Suppressor macrophage treated with lipopolysaccharide for 1 hour (primary cell): ENCODE measurements at regions not wholly inside any gene's neighbourhood (a gene's known extent, or its start where the extent isn't known, plus 50 kb on each side); places are given as distances from the start of the nearest gene placed in this dataset.
"Not testable (repeated sequence)": the region's sequence is repeated elsewhere in the genome, so short reads cannot be mapped to it uniquely, and the experiment has no call there.

Source experiments
- DNase-seq, 3 donors: peaks; one replicate each; pipeline ENCODE4 v3.0.0-alpha.2; 2020 to 2022

DNA sequence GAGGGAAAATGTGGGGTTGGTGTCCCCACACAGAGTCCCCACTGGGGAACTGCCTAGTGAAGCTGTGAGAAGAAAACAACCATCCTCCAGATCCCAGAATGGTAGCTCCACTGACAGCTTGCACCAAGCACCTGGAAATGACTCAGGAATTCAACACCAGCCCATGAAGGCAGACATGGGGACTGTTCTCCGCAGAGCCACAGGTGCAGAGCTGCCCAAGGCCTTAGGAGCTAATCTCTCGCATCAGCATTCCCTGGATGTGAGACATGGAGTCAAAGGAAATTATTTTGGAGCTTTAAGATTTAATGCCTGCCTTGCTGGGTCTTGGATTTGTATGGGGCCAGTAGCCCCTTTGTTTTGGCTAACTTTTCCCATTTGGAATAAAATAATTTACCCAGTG lies 367.9 kb downstream of the FAM133A start:
- DNase-seq: no peak

DNA sequence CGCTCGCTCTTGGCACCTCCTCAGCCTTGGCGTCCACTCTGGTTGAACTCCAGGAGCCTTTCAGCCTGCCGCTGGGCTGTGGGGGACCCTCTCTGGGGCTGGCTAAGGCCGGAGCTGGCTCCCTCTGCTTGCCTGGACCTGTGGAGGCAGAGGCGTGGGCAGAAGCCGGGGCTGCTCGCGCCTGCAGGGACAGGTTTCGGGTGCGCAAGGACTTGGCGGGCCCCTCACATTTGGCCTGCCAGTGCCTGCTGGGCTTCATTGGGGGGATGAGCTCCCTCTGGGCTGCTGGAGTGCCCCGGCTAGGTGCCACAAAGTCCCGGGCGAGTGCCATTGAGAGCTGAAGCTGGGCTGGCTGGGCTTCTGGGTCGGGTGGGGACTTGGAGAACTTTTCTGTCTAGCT lies 371.7 kb downstream of the FAM133A start:
- DNase-seq: no peak

DNA sequence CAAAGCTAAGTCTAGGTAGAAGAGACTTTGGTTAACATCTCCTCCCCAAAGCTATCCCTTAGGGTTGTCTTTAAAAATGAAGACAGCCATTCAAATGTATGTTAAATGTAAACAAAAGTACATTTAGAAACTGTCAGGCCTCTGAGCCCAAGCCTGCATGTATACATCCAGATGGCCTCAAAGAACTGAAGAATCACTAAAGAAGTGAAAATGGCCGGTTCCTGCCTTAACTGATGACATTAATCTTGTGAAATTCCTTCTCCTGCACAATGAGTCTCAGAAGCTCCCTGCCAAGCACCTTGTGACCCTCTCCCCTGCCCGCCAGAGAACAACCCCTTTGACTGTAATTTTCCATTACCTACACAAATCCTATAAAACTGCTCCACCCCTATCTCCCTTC lies 377.9 kb downstream of the FAM133A start:
- no peak for DNase-seq

DNA sequence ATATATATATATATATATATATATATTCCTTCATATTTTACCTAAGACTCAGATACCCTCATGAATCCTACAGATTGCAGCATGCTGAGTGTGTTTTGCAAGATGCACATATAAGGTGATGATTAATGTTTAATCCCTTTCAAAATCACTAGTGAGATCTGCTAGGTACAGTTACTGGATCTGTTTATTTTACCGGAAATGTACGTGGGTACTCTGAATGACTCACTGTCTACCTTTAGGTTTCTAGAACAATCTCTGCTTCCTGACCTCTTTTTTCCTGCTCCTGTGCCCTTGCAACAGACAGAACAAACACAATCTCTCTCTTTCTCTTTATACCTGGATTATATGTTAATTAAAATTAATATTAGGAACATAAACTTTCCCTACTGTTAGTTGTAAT lies 379.6 kb downstream of the FAM133A start:
- DNase-seq: no peak

DNA sequence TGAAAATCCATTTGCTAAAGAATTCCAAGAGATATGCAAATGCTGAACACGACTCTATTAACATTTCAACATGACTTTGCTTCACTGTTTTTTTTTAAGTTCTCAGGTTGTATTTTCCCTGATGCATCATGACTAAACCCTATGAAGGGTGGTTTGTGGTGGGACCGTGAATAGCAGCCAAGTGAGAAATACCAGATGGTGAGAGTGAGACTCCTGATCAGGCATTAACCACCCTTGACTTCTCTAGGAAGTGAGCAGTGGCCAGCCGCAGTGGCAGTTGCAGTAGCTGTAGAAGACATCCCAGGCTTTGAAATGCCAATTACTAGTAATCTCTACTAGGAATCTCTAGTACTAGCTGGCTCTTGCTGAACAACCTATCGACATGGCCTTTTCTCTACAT lies 383.4 kb downstream of the FAM133A start:
- no peak for DNase-seq

DNA sequence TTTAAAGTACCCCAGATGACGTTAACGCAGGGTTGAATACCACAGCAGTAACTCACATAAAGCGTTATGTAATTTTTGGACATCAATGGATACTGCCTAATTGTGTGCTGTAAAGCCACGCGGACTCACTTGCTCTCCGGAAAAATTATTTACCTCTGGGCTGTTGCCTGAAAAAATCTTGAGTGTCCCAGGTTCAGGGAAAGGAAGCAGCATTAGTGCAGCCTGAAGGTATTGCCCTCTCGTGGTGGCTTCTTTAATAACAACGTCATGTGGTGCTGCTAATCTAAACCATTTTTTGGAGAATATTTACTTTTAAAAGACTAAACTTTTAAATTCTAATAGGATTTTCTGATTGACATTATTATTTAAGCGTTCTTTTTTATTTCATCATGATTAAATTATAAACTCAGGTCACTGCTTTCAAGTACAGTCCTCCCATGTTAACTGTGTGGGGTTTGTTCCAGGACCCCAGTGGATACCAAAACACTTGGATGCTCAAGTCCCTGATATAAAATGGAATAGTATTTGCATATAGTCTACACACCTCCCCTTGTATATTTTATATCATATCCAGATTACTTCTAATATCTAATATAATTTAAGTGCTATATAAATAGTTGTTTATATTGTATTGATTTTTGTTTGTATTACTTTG lies 384.8 kb downstream of the FAM133A start:
- DNase-seq: peak in 2 of 3 donors; percentile 0

DNA sequence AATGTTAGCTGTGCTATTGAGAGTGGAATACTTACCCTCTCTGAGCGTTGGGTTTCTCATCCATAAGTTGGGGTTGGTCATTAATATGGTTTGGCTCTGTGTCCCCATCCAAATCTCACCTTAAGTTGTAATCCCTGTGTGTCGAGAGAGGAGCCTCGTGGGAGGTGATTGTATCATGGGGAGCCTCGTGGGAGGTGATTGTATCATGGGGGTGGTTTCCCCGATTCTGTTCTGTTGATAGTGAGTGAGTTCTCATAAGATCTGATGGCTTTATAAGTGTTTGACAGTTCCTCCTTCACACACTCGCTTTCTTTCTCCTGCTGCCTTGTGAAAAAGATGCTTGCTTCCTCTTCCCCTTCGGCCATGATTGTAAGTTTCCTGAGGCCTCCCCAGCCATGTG lies 391.1 kb downstream of the FAM133A start:
- DNase-seq: no peak

DNA sequence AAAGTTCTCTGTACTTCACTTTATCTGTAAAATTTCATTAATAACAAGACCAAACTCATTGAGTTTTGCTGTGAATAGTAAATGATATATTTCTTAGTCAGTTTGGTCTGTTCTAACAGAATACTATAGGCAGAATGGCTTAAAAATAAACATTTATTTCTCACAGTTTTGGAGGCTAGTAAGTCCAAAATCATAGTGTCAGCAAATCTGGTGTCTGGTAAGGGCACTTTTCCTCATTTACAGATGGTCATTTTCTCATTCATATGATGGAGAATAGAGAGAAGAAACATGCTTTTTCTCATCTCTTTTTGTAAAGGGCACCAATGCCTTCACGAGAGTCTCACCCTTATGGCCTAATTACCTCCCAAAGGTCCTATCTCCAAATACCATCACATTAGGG lies 415.1 kb downstream of the FAM133A start:
- DNase-seq: no peak

DNA sequence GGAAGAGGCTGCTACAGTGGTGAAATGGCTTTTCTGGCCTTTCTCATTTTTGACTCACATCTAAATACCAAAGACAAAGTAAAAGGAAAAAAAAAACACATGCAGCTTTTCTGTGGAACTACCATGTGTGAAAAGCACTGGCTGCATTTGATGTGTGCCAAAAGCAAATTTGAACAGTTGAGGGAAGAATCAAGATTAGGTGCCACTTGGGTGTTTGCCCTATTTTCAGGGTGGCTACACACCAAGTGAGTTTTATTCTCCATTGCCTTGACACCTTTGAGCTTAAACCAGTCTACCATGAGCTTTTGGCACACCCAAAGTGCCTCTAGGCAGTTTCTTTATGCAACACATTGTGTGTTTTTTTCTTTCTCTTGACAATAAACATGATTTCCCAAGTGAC lies 423.9 kb downstream of the FAM133A start:
- DNase-seq: no peak

DNA sequence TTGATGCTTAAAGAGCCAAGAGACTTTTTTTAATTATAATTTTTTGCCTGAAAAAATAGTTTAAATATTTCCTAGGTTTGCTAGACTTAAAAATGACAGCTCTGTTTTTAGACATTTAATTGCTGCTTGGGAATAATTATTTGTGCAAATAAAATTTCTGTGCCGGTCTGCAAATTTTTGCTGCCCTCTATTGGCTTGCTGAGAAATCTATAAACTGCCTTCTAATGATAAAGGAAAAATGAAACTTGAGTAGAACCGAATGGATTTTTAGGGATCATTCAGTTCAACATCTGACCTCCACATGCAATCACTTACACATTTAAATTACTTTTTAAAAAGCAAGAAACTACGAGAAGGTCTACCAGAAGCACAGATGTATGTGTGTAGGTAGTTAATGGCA lies 434.0 kb downstream of the FAM133A start:
- DNase-seq: no peak

DNA sequence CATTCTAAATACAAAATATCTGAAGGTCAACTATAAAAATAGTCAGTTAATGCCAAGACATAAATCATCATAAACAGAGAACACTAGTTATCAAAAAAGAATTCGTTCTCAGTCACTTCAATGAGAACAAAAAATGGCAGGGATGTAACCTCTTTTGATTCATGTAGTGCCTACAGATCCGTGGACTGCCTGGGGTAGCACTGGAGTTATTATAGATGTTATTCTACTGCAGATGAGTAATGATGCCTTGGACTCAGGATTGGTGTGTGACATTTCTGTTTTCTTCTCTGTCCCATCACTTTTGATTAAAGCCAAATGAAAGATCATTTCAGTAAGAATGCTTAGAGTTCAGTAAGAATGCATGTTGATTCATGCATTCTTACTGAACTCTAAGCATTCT lies 440.4 kb downstream of the FAM133A start:
- no peak for DNase-seq

DNA sequence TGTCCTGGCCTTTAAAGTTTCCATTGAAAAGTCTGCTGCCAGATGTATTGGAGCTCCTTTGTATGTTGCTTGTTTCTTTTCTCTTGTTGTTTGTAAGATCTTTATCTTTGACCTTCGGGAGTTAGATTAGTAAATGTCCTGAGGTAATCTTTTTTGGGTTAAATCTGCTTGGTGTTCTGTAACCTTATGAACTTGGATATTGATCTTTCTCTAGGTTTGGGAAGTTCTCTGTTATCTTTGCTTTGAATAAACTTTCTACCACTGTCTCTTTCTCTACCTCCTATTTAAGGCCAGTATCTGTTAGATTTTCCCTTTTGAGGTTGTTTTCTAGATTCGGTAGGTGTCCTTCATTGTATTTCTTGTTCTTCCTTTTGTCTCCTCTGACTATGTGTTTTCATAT lies 447.8 kb downstream of the FAM133A start:
- no peak for DNase-seq

DNA sequence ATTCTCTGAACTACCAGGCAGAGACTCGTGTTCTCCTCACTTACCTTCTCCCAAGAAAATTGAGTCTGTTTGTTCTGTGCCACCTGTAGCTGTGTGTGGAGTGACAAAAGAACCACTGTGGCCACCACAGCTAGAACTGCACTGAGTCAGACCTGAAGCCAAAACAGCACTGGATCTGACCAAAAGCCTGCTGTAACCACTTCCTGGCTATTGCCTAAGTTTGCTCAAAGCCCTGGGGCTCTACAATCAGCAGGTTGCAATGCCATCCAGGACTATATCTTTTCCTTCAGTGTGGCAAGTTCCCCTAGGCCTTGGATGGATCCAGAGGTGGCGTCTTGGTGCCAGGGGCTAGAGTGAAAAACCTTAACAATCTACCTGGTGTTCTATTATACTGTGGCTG lies 449.1 kb downstream of the FAM133A start:
- no peak for DNase-seq

DNA sequence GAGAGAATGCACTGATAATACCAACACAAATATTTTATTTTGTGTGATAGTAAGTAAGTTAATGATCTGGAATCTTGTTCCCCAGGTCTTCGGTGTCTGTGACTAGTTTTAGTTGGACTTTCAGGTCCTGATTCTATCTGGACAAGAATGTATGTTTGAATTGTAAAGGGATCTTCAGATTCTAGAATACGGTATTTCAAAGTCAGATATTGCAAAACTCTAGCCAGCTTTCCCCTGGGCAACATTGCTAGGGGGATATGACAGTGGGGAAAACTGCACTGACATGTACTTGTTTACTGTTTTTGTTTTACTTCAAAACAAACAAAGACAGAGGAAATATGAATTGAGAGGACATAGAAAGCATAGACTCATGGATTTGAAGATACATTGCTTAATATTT lies 489.0 kb downstream of the FAM133A start:
- DNase-seq: no peak

DNA sequence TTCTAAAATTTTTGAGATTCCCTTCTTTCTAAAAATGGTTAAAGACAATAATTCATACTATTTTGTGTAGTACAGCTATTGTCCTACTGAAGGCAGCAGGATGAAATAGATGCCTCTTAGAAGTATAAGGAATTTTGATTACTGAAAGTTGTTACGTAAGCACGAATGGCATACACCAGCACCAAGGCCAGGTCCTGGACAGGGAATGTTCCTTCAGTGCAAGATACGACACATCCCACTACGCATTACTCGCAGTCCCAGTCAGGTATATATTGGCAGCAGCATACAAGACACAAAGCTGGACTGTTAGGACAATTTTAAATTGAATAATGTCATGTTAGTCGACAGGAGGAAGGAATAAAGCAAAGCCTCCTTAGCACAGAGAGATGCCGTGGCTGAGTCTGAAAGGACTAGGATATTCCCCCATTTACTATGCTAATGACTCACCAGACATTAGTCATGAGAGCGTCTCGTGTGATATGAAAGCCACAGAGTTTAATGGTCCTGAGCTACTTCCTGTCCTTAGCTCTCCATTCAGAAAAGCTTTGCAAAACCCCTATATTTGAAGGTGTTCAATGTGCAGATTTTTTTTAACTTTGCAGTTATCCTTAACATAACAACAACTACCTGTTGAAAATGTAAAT lies 504.3 kb downstream of the FAM133A start:
- no peak for DNase-seq

DNA sequence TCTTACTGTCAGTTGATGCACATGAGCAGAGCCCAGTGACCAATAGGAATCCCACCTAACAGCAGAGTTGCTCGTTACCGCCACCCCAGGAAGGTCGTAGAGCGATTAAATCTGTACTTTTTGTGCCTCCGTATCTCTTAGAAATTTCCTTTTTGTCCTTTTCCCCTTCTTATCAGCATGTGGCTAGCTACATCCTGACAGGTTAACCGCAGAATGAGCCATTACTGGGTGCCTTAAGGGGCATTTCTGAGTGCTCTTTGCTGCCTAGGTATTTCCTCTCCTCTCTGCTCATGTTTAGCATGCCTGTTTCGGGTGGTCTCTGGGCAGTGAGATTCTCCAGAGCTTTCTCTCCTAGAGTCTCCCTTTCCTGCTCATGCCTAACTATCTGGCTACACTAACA lies 530.5 kb downstream of the FAM133A start:
- no peak for DNase-seq

DNA sequence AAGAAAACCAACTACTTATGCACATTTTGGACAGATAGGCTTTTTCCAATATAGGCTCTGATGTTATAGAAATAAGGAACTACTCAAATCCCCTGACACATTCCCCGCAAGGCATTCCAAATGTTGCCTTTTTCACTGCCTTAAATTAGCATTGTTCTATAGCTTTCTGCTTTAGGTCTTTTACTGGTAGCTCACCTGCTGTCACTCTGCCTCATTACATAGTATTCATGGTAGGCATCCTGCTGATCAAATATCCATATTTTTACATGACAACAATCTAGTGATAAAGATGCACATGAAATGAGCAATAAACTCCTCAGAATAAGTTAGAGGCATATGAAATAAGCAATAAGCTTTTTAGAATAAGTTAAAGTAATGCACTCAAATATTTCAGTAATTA lies 542.7 kb downstream of the FAM133A start:
- DNase-seq: no peak

DNA sequence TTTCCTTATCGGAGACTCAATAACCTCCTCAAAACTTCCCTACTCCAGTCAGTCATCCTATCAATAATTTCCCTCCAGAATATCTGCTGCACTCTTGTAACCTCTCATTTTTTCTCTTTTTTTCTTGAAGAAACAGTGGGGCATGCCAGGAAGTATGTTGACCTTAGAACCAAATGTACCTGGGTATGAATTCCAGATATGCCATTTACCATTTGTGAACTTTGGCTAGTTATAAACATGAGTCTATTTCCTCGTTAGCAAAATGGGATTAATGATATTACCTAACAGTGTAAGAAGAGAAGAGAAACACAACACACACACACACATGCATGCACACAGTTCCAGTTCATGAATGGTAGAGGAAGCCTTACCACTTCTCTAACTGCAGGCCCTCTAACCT lies 578.2 kb downstream of the FAM133A start:
- DNase-seq: no peak

DNA sequence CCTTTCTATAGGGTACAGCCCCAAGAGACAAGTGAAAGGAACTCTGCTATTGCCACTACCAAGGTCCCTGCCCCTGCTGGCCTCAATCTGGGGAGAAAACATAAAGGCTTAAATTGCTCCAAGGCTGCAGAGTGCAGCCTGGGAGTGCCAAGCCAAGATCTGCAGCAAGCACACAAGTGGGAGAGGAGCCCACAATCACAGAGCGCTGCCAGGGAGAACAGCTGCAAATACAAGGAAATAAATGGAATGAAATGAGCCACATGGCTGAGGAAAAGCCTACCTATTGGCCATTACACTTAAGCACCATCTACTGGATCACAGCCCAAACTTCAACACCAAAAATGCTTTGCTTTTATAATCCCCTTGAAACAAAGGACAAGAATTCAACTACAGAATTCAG lies 582.4 kb downstream of the FAM133A start:
- DNase-seq: no peak

DNA sequence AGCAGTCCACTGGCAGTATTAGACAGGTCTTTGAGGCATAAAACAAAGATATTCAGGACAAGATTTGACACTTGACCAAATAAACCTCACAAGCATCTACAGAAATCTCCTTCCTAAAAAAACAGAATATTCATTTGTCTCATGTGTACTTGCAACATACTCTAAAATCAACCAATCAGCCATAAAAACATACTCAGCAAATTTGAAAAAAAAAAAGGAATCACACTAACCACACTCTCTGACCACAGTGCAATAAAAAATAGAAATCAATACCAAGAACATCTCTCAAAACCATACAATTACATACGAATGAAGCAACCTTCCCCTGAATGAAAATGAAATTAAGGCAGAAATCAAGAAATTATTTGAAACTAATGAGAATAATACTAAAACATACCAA lies 591.3 kb downstream of the FAM133A start:
- no peak for DNase-seq

DNA sequence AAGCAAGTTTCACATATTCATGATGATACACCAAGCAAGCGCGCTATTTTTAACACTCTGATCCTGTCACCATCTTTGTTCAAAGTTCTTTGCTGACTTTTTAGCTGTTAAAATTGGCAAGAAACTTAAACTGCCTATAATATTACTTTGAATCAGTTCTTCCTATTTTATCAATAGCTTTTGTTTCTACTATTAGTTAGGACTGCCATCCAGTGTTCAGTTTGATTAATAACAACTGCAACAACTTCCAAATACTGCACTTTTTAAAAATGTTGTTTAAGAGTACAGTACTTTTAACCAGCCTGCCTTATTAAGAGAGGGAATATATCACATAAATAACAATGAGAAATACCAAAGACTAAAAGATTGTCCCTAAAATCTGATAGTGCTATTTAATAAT lies 614.3 kb downstream of the FAM133A start:
- no peak for DNase-seq

DNA sequence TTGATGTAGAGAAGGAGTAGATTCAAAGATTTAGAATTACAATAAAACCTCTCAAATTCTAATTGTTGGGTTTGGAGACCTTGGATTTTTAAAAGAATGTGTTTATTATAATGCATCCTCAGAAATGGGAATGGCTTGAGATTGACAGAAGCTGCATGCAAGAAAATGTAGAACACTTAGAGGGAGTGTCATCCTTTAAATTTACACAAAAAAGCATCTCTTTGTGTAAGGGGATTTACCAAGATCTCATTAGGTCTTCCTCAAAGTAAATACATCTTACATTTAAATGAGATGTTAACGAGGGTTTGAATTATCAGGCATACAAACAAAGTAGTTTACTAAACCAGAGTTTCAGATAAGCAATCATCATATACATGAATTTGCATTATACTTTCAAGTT lies 615.0 kb downstream of the FAM133A start:
- no peak for DNase-seq

DNA sequence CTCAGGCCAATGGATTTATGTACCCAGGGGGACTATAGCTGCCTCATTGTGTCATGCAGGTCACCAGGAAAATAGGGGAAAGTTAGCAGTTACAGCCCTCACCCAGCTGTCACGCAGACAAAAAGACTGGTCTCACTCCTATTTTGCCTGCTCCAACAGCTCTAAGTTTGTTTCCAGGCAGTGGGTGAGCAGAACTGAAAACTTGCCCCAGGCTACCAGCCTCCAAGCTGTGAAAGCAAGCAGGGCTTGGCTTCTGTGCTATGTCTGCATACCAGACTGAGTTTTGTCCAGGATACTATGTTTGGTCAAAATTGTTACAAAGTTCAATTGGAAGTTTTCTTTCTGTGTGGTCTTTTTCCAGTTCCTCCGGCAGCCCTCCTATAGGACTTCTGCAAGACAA lies 628.4 kb downstream of the FAM133A start:
- no peak for DNase-seq

DNA sequence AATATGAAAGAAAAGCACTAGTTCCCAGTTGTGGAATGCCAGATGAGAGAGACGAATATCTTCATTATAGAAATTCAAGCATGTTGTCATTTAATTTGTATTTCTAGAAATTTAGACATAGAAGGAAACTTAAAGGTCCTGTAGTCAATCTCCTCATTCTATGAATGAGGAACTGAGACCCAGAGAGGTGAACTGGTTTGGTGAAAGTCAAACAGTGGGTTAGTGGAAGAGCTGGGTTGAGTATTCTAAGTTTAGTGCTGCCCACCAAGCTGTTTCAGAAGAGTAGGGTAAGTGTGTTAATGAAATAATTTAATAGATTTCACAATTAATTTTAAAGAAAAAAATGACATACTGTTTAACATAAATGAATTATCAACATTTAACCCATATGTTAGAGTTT lies 655.2 kb downstream of the FAM133A start:
- DNase-seq: no peak

DNA sequence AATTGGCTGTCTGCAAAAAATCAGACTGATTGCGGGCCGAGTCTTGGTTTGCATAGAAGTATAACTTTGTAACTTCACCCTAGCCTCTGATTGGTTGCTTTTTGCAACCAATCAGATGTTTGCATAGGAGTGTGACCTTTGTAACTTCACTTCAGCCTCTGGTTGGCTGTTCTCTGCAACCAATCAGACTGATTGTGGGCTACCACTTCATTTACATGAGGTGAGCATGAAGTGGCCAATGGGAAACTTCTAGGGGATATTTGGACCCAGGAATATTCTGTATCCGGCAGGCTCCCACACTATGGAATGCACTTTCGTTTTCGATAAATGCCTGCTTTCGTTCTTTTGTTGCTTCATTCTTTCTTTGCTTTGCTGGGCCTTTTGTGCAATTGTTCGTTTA lies 667.7 kb downstream of the FAM133A start:
- DNase-seq: not testable (repeated sequence)
